ENCODE measurements at regions not wholly inside any gene's neighbourhood (a gene's known extent, or its start where the extent isn't known, plus 50 kb on each side); places are given as distances from the start of the nearest gene placed in this dataset.

DNA sequence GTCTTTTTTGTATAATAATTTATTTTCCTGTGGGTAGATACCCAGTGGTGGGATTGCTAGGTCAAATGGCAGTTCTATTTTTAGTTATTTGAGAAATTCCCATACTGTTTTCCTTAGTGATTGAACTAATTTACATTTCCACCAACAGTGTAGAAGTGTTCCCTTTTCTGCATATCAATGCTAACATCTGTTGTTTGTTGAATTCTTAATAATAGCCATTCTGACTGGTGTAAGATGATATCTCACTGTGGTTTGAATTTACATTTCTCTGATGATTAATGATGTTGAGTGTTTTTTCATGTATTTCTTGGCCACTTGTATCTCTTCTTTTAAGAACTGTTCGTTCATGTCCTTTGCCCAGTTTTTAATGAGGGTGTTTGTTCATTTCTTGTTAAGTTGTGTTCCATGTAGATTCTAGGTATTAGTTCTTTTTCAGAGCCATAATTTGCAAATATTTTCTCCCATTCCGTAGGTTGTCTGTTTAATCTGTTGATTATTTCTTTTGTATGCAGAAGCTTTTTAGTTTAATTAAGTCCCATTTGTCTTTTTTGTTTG is 713.3 kb upstream of the EPHA6 start:
- DNase-seq (ENCODE audit: low read depth, low spot score) = no peak

DNA sequence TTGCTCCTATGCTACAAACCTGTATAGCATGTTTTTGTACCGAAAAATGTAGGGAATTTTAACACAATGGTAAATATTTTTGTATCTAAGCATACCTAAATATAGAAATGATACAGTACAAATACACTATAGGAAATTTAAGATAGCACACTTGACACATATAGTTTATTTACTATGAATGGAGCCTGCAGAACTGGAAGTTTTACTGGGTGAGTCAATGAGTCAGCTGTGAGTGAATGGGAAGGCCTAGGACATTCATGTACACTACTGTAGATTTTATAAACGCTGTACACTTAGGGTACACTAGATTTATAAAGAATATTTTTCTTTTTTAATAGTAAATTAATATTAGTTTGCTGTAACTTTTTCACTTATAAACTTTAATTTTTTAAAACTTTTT is 707.7 kb upstream of the EPHA6 start:
- no peak for DNase-seq (ENCODE audit: low read depth, low spot score)

Data from ELF-1 (cell line).